ENCODE measurements at regions not wholly inside any gene's neighbourhood (a gene's known extent, or its start where the extent isn't known, plus 50 kb on each side); places are given as distances from the start of the nearest gene placed in this dataset.

DNA sequence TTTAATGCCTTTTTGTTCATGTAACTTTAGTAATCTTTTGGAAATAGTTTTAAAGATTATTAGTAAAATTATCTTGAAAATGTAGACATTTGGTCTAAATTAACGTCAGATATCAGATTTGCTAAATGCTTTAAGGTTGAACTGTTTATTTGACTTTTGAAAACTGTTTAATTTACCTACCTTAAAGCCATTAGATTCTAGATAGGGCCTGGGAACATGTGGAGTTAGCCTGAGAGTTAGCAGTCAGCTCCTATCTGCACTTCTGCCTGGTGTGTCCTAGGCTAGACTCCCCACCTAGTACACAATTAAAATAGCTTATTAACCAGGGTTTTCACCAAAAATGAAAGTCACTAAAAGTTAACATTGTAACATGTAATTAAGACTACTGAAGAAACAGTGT is 53.7 kb upstream of the CFAP20DC start:
- no peak for TF ChIP-seq POLR2AphosphoS5 (IDR thresholded peaks at IDR 0.05; ENCODE audit: low read depth, low read length)
- TF ChIP-seq FOXP2 (optimal IDR thresholded peaks at IDR 0.05; ENCODE audit: borderline replicate concordance, extremely low read depth, extremely low read length, insufficient read depth) = no peak
- TF ChIP-seq REST (IDR thresholded peaks at IDR 0.05; ENCODE audit: insufficient read depth in 1 of 2, low read depth in 2 of 2, low read length in 2 of 2) = no peak
- no peak for TF ChIP-seq SIN3A (IDR thresholded peaks at IDR 0.05; ENCODE audit: borderline replicate concordance, insufficient read depth, low read length)
